PC-9 (cell line): ENCODE measurements at regions not wholly inside any gene's neighbourhood (a gene's known extent, or its start where the extent isn't known, plus 50 kb on each side); places are given as distances from the start of the nearest gene placed in this dataset.
"Not testable (repeated sequence)": the region's sequence is repeated elsewhere in the genome, so short reads cannot be mapped to it uniquely, and the experiment has no call there.

Experiments
- BruUV-seq: library from RNA; stranded (reverse); fragments of 400-500 nt; replicated peaks from 2 replicates; lab custom pipeline; 2021; lab: Mats Ljungman, UMichigan
- CTCF ChIA-PET: fragments of 300-600 bp; sonication (Branson Sonifier 250); formaldehyde crosslinking; loops from one replicate; lab custom pipeline; 2022; ENCODE audit warnings: antibody characterized with exemption; lab: Charles Lee
- POLR2A ChIA-PET: fragments of 300-600 bp; sonication (Branson Sonifier 250); formaldehyde crosslinking; loops from one replicate; lab custom pipeline; 2022; ENCODE audit warnings: antibody characterized with exemption; ENCODE audit not compliant: unreplicated experiment; lab: Charles Lee
- DNase-seq, 2 experiments: peaks; one replicate each; pipeline versions ENCODE4 v3.0.0 to v3.0.0-alpha.2; 2015 to 2022; ENCODE audit warnings: mixed read lengths in 1 of 2
- H2AFZ ChIP-seq: fragments of 200-600 bp; sonication (generic); 2 replicates; pipeline ENCODE4 v1.8.1; 2017; ENCODE audit warnings: antibody characterized with exemption
- H3F3A ChIP-seq: fragments of 200-600 bp; sonication (generic); 2 replicates; pipeline ENCODE4 v1.8.1; 2017; ENCODE audit warnings: antibody characterized with exemption, mild to moderate bottlenecking, low read depth; ENCODE audit not compliant: insufficient read depth
- H3K27ac ChIP-seq: fragments of 200-600 bp; sonication (generic); 2 replicates; pipeline ENCODE4 v1.6.1; 2016; ENCODE audit warnings: mixed run types
- H3K27me3 ChIP-seq: fragments of 200-600 bp; sonication (generic); 2 replicates; pipeline ENCODE4 v1.6.1; 2016; ENCODE audit warnings: low read depth, mixed run types; ENCODE audit not compliant: insufficient read depth
- H3K36me3 ChIP-seq: fragments of 200-600 bp; sonication (generic); 2 replicates; pipeline ENCODE4 v1.6.1; 2016; ENCODE audit warnings: low read depth, mixed run types
- H3K4me1 ChIP-seq: fragments of 200-600 bp; sonication (generic); replicated peaks from 2 replicates; pipeline ENCODE4 v1.6.1; 2016; ENCODE audit warnings: mixed run types; ENCODE audit not compliant: insufficient read depth
- H3K4me2 ChIP-seq: fragments of 200-600 bp; sonication (generic); 2 replicates; pipeline ENCODE4 v1.6.1; 2017; ENCODE audit warnings: mixed run types
- H3K4me3 ChIP-seq: fragments of 200-600 bp; sonication (generic); 2 replicates; pipeline ENCODE4 v1.6.1; 2016; ENCODE audit warnings: mixed run types
- H3K79me2 ChIP-seq: fragments of 200-600 bp; sonication (generic); 2 replicates; pipeline ENCODE4 v1.6.1; 2017; ENCODE audit warnings: low read depth, mixed run types
- H3K9me2 ChIP-seq: fragments of 200-600 bp; sonication (generic); 2 replicates; pipeline ENCODE4 v1.8.1; 2017; ENCODE audit warnings: mild to moderate bottlenecking; ENCODE audit not compliant: insufficient read depth
- H3K9me3 ChIP-seq: fragments of 200-600 bp; sonication (generic); 2 replicates; pipeline ENCODE4 v1.8.1; 2016; ENCODE audit warnings: low read depth; ENCODE audit not compliant: insufficient read depth
- H4K20me1 ChIP-seq: fragments of 200-600 bp; sonication (generic); 2 replicates; pipeline ENCODE4 v1.8.1; 2017; ENCODE audit not compliant: insufficient read depth
- CTCF ChIP-seq: fragments of 200-600 bp; sonication (generic); conservative IDR thresholded peaks from 2 replicates; pipeline ENCODE4 v1.6.1; 2017; ENCODE audit warnings: mixed run types, antibody characterized with exemption, mild to moderate bottlenecking, moderate library complexity
- EZH2 ChIP-seq: fragments of 200-600 bp; sonication (generic); IDR thresholded peaks from 2 replicates; pipeline ENCODE4 v1.8.0; 2017; ENCODE audit warnings: antibody characterized with exemption, low read depth
- intact Hi-C: fragments of 100-400 bp; cut with micrococcal nuclease; formaldehyde crosslinking; loops from one replicate; pipeline ENCODE4 v1.10.0; 2022; ENCODE audit not compliant: unreplicated experiment

- no peaks in the 10 kb centered on the region for H3K4me1 ChIP-seq
- H3K79me2 ChIP-seq, result no peaks in the 10 kb centered on the region
- DNase-seq, result no peak
- no peak overlapping the region for H3K4me3 ChIP-seq
- H3K9me2 ChIP-seq, result no peaks in the 10 kb centered on the region; the same call in 1 of the 2 replicates
- no peaks in the 10 kb centered on the region for H3K27me3 ChIP-seq
- no peaks in the 10 kb centered on the region for H3K9me3 ChIP-seq
- no peak overlapping the region for H3K4me2 ChIP-seq
- H4K20me1 ChIP-seq, result no peaks in the 10 kb centered on the region; the same call in 1 of the 2 replicates
- H3F3A ChIP-seq, result no peaks in the 10 kb centered on the region
- intact Hi-C loops, result no loop called here
- no peak overlapping the region for H3K27ac ChIP-seq
- CTCF ChIA-PET, result no interaction called here
- POLR2A ChIA-PET, result no interaction called here
- BruUV-seq, result no TSS peak
- TF ChIP-seq CTCF (no peak), EZH2 (no peak)
- H2AFZ ChIP-seq, result no peak overlapping the region
- H3K36me3 ChIP-seq, result no peaks in the 10 kb centered on the region
Observed at GRCh38 chr6:115485400-115485799, 575.3 kb downstream of the FRK start.

- H3F3A ChIP-seq, H3K4me3 ChIP-seq, H3K4me2 ChIP-seq, H3K4me1 ChIP-seq, H3K9me2 ChIP-seq, H3K9me3 ChIP-seq, BruUV-seq, H3K27me3 ChIP-seq, intact Hi-C loops, H3K36me3 ChIP-seq, H3K79me2 ChIP-seq, POLR2A ChIA-PET, H4K20me1 ChIP-seq, CTCF ChIA-PET, DNase-seq, H2AFZ ChIP-seq, H3K27ac ChIP-seq: not testable (repeated sequence)
Observed at GRCh38 chr6:115480543-115480942, 580.1 kb downstream of the FRK start.

GRCh38 chr6:115474443-115475041, 586.1 kb downstream of the FRK start:
- Histone ChIP-seq H3K4me1 (no peaks in the 10 kb centered on the region), H2AFZ (no peak overlapping the region), H3F3A (no peaks in the 10 kb centered on the region), H3K9me2 (no peaks in the 10 kb centered on the region; the same call in 1 of the 2 replicates), H3K4me2 (no peak overlapping the region), H3K27ac (no peak overlapping the region), H4K20me1 (no peaks in the 10 kb centered on the region), H3K9me3 (no peaks in the 10 kb centered on the region; the same call in 1 of the 2 replicates), H3K79me2 (no peaks in the 10 kb centered on the region), H3K27me3 (no peaks in the 10 kb centered on the region), H3K36me3 (no peaks in the 10 kb centered on the region), H3K4me3 (no peak overlapping the region)
- intact Hi-C loops, result no loop called here
- POLR2A ChIA-PET, result no interaction called here
- no peak for TF ChIP-seq EZH2
- TF ChIP-seq CTCF, result no peak
- BruUV-seq, result no TSS peak
- CTCF ChIA-PET, result no interaction called here
- no peak for DNase-seq
